Lower leg skin (tissue), 3 donors: ENCODE measurements at regions not wholly inside any gene's neighbourhood (a gene's known extent, or its start where the extent isn't known, plus 50 kb on each side); places are given as distances from the start of the nearest gene placed in this dataset.

Experiments
- POLR2A ChIP-seq, 2 donors: fragments of 450-650 bp; IDR thresholded peaks; one replicate each; pipeline ENCODE4 v1.6.1; 2016 to 2017; ENCODE audit warnings: antibody characterized with exemption in 2 of 2, mild to moderate bottlenecking in 1 of 2, moderate library complexity in 1 of 2
- TF ChIP-seq, protein P1 (sequence below), 3 donors: fragments of 450-650 bp; IDR thresholded peaks; one replicate each; pipeline ENCODE4 v1.5.1; 2016; ENCODE audit warnings: antibody characterized with exemption in 3 of 3, mild to moderate bottlenecking in 3 of 3, moderate library complexity in 2 of 3

- TF ChIP-seq, protein P1, sequence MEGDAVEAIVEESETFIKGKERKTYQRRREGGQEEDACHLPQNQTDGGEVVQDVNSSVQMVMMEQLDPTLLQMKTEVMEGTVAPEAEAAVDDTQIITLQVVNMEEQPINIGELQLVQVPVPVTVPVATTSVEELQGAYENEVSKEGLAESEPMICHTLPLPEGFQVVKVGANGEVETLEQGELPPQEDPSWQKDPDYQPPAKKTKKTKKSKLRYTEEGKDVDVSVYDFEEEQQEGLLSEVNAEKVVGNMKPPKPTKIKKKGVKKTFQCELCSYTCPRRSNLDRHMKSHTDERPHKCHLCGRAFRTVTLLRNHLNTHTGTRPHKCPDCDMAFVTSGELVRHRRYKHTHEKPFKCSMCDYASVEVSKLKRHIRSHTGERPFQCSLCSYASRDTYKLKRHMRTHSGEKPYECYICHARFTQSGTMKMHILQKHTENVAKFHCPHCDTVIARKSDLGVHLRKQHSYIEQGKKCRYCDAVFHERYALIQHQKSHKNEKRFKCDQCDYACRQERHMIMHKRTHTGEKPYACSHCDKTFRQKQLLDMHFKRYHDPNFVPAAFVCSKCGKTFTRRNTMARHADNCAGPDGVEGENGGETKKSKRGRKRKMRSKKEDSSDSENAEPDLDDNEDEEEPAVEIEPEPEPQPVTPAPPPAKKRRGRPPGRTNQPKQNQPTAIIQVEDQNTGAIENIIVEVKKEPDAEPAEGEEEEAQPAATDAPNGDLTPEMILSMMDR (IDR thresholded peaks at IDR 0.05), result no peak
- no peak for TF ChIP-seq POLR2A (IDR thresholded peaks at IDR 0.05)
Observed at GRCh38 chr12:4206470-4206869, 67.1 kb upstream of the CCND2 start.
